ENCODE measurements at regions not wholly inside any gene's neighbourhood (a gene's known extent, or its start where the extent isn't known, plus 50 kb on each side); places are given as distances from the start of the nearest gene placed in this dataset.

- ATAC-seq (ENCODE audit: low read depth): no peak
These were observed 452.6 kb downstream of the AGTPBP1 start for GRCh38 chr9:85289142-85289541.

GRCh38 chr9:85283421-85283820, 458.3 kb downstream of the AGTPBP1 start:
- intact Hi-C loops (cut with micrococcal nuclease): no loop called here
- CTCF ChIA-PET: interaction anchor here (0.6 kb wide), 1 partner anchor 916 kb away, joined by 4 read pairs; no protein-coding TSS in a partner anchor
- POLR2A ChIA-PET: no interaction called here
- no peak overlapping the region for H3K4me3 Mint-ChIP-seq
- peaks cover 2% of the 10 kb centered on the region for H3K27me3 Mint-ChIP-seq
- H3K27ac Mint-ChIP-seq: no peak overlapping the region
- no peaks in the 10 kb centered on the region for H3K4me1 Mint-ChIP-seq
- TF ChIP-seq, protein P1, sequence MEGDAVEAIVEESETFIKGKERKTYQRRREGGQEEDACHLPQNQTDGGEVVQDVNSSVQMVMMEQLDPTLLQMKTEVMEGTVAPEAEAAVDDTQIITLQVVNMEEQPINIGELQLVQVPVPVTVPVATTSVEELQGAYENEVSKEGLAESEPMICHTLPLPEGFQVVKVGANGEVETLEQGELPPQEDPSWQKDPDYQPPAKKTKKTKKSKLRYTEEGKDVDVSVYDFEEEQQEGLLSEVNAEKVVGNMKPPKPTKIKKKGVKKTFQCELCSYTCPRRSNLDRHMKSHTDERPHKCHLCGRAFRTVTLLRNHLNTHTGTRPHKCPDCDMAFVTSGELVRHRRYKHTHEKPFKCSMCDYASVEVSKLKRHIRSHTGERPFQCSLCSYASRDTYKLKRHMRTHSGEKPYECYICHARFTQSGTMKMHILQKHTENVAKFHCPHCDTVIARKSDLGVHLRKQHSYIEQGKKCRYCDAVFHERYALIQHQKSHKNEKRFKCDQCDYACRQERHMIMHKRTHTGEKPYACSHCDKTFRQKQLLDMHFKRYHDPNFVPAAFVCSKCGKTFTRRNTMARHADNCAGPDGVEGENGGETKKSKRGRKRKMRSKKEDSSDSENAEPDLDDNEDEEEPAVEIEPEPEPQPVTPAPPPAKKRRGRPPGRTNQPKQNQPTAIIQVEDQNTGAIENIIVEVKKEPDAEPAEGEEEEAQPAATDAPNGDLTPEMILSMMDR (IDR thresholded peaks at IDR 0.05): no peak
- no peaks in the 10 kb centered on the region for H3K36me3 Mint-ChIP-seq (ENCODE audit: low read depth)
- DNase-seq (no peak), ATAC-seq (ENCODE audit: low read depth) (no peak)
- no peaks in the 10 kb centered on the region for H3K9me3 Mint-ChIP-seq

More at GRCh38 chr9:85289142-85289541, 452.6 kb downstream of the AGTPBP1 start:
- POLR2A ChIA-PET: no interaction called here
- no peak for DNase-seq
- Mint-ChIP-seq H3K4me1 (peaks cover 5% of the 10 kb centered on the region), H3K27me3 (peaks cover 2% of the 10 kb centered on the region), H3K9me3 (no peaks in the 10 kb centered on the region), H3K4me3 (no peak overlapping the region), H3K36me3 (ENCODE audit: low read depth) (no peaks in the 10 kb centered on the region), H3K27ac (no peak overlapping the region)
- TF ChIP-seq, protein P1 (IDR thresholded peaks at IDR 0.05): no peak
- intact Hi-C loops (cut with micrococcal nuclease): no loop called here
- CTCF ChIA-PET: no interaction called here

DNA sequence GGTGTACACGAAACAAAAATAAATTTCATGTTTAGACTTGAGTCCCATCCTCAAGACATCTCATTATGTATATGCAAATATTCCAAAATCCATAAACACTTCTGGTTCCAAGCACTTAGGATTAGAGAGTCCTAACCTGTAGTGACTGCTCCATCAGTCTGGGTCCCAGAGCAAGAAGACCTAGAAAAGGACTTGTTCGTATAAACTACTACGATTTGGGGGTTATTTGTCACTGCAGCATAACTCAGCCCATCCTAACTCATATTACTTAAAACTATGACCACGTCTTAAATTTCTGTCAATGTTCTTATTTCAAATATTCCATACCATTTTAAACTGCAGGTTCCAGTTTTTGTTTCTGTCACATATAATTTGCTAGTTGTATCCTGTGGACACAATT, 463.0 kb downstream of the AGTPBP1 start:
- intact Hi-C loops (cut with micrococcal nuclease): no loop called here
- Mint-ChIP-seq H3K27me3 (no peaks in the 10 kb centered on the region), H3K27ac (no peak overlapping the region), H3K4me3 (no peak overlapping the region), H3K36me3 (ENCODE audit: low read depth) (no peaks in the 10 kb centered on the region), H3K4me1 (no peaks in the 10 kb centered on the region), H3K9me3 (no peaks in the 10 kb centered on the region)
- no peak for ATAC-seq (ENCODE audit: low read depth)
- ChIA-PET CTCF (no interaction called here), POLR2A (no interaction called here)
- no peak for DNase-seq
- TF ChIP-seq, protein P1 (IDR thresholded peaks at IDR 0.05): no peak

GRCh38 chr9:85276741-85277140, 465.0 kb downstream of the AGTPBP1 start:
- CTCF ChIA-PET: no interaction called here
- intact Hi-C loops (cut with micrococcal nuclease): no loop called here
- no peaks in the 10 kb centered on the region for H3K4me1 Mint-ChIP-seq
- no peaks in the 10 kb centered on the region for H3K27me3 Mint-ChIP-seq
- no peak for DNase-seq
- POLR2A ChIA-PET: no interaction called here
- H3K9me3 Mint-ChIP-seq: no peaks in the 10 kb centered on the region
- no peak for ATAC-seq (ENCODE audit: low read depth)
- H3K27ac Mint-ChIP-seq: no peak overlapping the region
- H3K4me3 Mint-ChIP-seq: no peak overlapping the region
- H3K36me3 Mint-ChIP-seq (ENCODE audit: low read depth): no peaks in the 10 kb centered on the region
- TF ChIP-seq, protein P1 (IDR thresholded peaks at IDR 0.05): no peak

- Mint-ChIP-seq H3K4me3 (no peak overlapping the region), H3K27me3 (no peaks in the 10 kb centered on the region), H3K27ac (no peak overlapping the region), H3K9me3 (no peaks in the 10 kb centered on the region), H3K36me3 (ENCODE audit: low read depth) (no peaks in the 10 kb centered on the region), H3K4me1 (no peaks in the 10 kb centered on the region)
- ATAC-seq (ENCODE audit: low read depth) (no peak), DNase-seq (no peak)
- ChIA-PET CTCF (no interaction called here), POLR2A (no interaction called here)
- TF ChIP-seq, protein P1 (IDR thresholded peaks at IDR 0.05): no peak
- intact Hi-C loops (cut with micrococcal nuclease): no loop called here
These were observed 471.9 kb downstream of the AGTPBP1 start for GRCh38 chr9:85269811-85270210.
